ENCODE measurements at regions not wholly inside any gene's neighbourhood (a gene's known extent, or its start where the extent isn't known, plus 50 kb on each side); places are given as distances from the start of the nearest gene placed in this dataset.

DNA sequence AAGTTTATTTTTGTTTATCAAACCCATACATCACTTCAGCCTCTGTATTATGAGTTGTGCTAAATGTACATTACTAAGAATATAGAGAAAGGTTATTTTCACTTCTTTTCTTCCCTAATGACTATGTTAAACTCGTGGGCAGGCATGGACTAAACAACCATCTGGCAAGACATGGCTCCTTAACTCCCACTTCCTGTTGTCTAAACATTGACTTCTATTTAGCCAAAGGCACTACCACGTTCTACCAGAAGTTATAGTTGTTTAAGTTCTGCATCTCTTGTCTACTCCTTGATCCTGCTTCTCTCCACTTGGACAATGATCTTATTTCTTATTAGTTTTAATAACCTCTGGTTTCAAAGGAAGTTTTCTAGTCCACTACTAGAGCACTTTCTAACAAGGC, 136.1 kb downstream of the MACIR start:
- POLR2A ChIA-PET (ENCODE audit: unreplicated experiment): no interaction called here
- dilution Hi-C loops (cut with HindIII; ENCODE audit: low sequenced_read_pairs, unreplicated experiment): no loop called here

More for the DNA sequence above, 136.1 kb downstream of the MACIR start:
- Histone ChIP-seq H3K27ac (ENCODE audit: insufficient read depth, low read length) (no peak overlapping the region), H3K79me1 (ENCODE audit: low read depth in 1 of 2, low read length in 2 of 2) (no peaks in the 10 kb centered on the region), H3K4me2 (ENCODE audit: low read depth, low read length) (no peak overlapping the region), H3K4ac (ENCODE audit: low read depth, low read length) (no peak overlapping the region), H3K14ac (replicated peaks; ENCODE audit: low read depth, low read length) (no peak overlapping the region), H3K4me1 (ENCODE audit: control insufficient read depth, insufficient read depth, low read length) (no peaks in the 10 kb centered on the region), H2AK9ac (replicated peaks; ENCODE audit: low read depth, low read length, poor library complexity) (no peak overlapping the region), H2BK120ac (ENCODE audit: low read depth, low read length) (no peak overlapping the region), H2BK15ac (ENCODE audit: low read depth, low read length) (no peak overlapping the region), H3K56ac (ENCODE audit: extremely low read depth, insufficient read depth, low read length) (no peak overlapping the region), H4K5ac (ENCODE audit: low read depth, low read length) (no peak overlapping the region), H3K23ac (ENCODE audit: low read depth, low read length) (no peak overlapping the region), H3K4me3 (ENCODE audit: insufficient read depth, low read depth, low read length) (no peak overlapping the region), H3K27me3 (ENCODE audit: control insufficient read depth, insufficient read depth, low read length) (no peaks in the 10 kb centered on the region), H4K91ac (ENCODE audit: insufficient read depth, low read depth, low read length) (no peak overlapping the region), H3K36me3 (ENCODE audit: control insufficient read depth, insufficient read depth, low read length) (no peaks in the 10 kb centered on the region), H3K9ac (ENCODE audit: low read depth, low read length) (no peak overlapping the region), H2BK5ac (ENCODE audit: low read depth, low read length, poor library complexity, severe bottlenecking) (no peak overlapping the region), H3K18ac (ENCODE audit: low read depth, low read length) (no peak overlapping the region), H4K8ac (ENCODE audit: low read depth in 2 of 2, low read length in 2 of 2) (no peak overlapping the region), H2AFZ (replicated peaks; ENCODE audit: low read length, poor library complexity) (no peak overlapping the region), H3K9me3 (ENCODE audit: control insufficient read depth, insufficient read depth, low read length) (no peaks in the 10 kb centered on the region), H4K20me1 (ENCODE audit: insufficient read depth, low read length) (no peaks in the 10 kb centered on the region), H2BK20ac (ENCODE audit: low read depth, low read length) (no peak overlapping the region), H3K9me1 (ENCODE audit: insufficient read depth, low read length) (no peaks in the 10 kb centered on the region), H2AK5ac (ENCODE audit: low read depth, low read length) (no peak overlapping the region)
- intact Hi-C loops (cut with micrococcal nuclease) (no loop called here), in situ Hi-C loops (cut with MboI; ENCODE audit: low sequenced_read_pairs) (no loop called here)
- no TSS peak for BruUV-seq (replicated peaks)
- CTCF ChIA-PET: no interaction called here
- TF ChIP-seq SMC3 (IDR thresholded peaks at IDR 0.05; ENCODE audit: low read depth, low read length) (no peak), NFE2L2 (IDR thresholded peaks at IDR 0.05; ENCODE audit: low read depth, low read length) (no peak), POLR2A (IDR thresholded peaks at IDR 0.05; ENCODE audit: low read depth, low read length) (no peak)
- DNase-seq: no peak
- ATAC-seq (ENCODE audit: low read depth): no peak
- no CpG with 5 or more reads among the region's 2 CpGs for WGBS, 2 experiments (ENCODE audit: extremely low coverage in 2 of 2, insufficient read length in 1 of 2)
